ENCODE measurements at regions not wholly inside any gene's neighbourhood (a gene's known extent, or its start where the extent isn't known, plus 50 kb on each side); places are given as distances from the start of the nearest gene placed in this dataset.

DNA sequence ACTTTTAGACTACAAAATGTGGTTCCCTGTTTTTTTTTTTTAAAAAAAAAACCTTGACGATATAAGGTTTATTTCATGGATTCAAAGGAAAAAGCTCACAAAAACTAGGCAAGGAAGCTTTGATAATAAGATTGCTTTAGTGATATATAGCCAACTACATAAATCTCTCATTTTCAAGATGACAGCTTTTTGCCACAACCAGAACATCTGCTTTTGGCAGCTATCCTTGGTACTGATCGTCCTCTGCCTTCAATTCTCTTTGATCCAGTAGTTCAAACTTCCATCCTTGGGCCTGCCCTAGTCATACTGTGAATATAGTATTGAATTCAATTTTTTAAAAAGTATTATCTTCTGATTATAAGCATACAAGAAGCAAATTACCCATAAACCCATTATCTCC, 72.9 kb upstream of the CD53 start:
- TF ChIP-seq CTCF (tag by site-specific recombination; IDR thresholded peaks at IDR 0.05) (no peak), ZBTB1 (tag by site-specific recombination; IDR thresholded peaks at IDR 0.05) (no peak), ZNF24 (tag by site-specific recombination; IDR thresholded peaks at IDR 0.05) (no peak)

Measured in HEK293 (cell line).